DMS 273 (cell line): ENCODE measurements at regions not wholly inside any gene's neighbourhood (a gene's known extent, or its start where the extent isn't known, plus 50 kb on each side); places are given as distances from the start of the nearest gene placed in this dataset.

Experiments
- DNase-seq: peaks from one replicate; lab custom pipeline; 2025; ENCODE audit not compliant: unreplicated experiment; lab: John Stamatoyannopoulos, UW

- DNase-seq, result no peak
These were observed 334.7 kb upstream of the NR3C2 start for GRCh38 chr4:148776941-148777340.

DNA sequence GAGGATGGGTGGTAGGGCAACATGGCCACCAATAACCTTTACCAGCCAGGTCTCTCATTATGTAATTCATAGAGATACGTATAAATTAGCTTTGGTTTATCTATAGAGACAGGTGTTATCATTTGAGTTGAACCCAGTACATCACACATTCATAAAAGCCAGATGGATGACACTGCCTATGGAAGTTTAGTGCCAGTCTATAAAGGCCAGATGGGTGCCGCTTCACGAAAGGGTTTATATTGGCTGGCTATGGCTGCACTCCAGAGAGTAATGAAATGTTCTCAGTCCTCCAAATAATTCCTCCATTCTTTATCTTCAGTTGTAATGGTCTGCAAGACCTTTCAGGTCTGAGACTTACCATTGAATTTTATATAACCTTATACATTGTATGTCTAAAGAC lies 331.9 kb upstream of the NR3C2 start:
- DNase-seq, result no peak

DNA sequence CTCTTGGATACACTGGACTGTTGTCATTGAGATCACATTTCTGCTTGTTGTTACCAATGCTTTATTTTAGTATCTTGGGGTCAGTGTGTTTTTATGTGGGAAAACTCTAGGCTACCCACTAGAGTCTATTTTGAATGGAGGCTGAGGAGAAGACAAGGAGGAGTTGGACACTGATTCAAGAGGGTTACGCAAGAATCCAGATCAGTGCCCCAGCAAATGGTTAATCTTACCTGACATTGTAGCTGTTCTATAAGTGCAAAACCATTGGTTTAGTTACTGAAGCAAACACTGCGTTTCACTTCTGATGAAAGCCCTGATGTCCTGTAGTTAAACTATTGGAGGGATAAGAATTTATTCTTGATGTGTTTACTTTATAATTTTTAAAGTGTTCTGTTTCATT lies 331.1 kb upstream of the NR3C2 start:
- DNase-seq, result no peak

GRCh38 chr4:148770848-148771247 lies 328.6 kb upstream of the NR3C2 start:
- DNase-seq, result no peak

- DNase-seq, result no peak
These were observed 328.2 kb upstream of the NR3C2 start for GRCh38 chr4:148770377-148770776.

- DNase-seq, result no peak
These were observed 322.5 kb upstream of the NR3C2 start for GRCh38 chr4:148764720-148765119.

GRCh38 chr4:148757171-148757570 lies 315.0 kb upstream of the NR3C2 start:
- DNase-seq, result no peak

DNA sequence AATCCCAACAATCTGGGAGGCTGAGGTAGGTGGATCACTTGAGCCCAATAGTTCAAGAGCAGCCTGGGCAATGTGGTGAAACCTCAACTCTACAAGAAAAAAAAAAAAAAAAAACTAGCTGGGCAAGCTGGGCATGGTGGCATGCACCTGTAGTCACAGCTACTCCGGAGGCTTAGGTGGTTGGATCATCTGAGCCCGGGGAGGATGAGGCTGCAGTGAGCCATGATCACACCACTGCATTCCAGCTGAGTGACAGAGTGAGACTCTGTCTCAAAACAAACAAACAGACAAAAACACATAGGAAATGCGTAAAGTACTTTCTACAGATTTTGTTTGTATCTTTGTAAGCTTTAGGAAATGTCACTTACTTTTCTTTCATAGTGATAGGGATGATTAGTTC lies 307.2 kb upstream of the NR3C2 start:
- no peak for DNase-seq

- DNase-seq, result no peak
These were observed 305.6 kb upstream of the NR3C2 start for GRCh38 chr4:148747721-148748268.

DNA sequence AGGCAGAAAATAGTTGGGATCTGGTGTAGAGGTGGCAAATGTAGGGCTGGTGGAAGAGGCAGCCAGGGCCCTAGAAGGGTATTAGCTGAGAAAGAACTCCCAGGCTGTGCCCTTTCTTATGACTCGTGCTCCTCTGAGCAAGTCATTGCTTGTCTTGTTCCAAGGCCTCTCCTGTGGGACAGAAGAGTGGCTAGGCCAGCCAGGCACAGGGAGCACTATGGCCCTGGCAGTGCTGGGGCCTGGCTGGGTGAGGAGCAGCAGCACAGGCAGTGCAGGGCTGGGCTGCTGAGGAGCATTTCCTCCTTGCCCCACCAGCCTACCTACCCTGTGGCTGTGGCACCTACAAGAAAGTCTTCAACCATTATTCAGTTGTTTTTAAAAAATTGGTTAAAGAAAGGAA lies 298.5 kb upstream of the NR3C2 start:
- DNase-seq, result no peak

DNA sequence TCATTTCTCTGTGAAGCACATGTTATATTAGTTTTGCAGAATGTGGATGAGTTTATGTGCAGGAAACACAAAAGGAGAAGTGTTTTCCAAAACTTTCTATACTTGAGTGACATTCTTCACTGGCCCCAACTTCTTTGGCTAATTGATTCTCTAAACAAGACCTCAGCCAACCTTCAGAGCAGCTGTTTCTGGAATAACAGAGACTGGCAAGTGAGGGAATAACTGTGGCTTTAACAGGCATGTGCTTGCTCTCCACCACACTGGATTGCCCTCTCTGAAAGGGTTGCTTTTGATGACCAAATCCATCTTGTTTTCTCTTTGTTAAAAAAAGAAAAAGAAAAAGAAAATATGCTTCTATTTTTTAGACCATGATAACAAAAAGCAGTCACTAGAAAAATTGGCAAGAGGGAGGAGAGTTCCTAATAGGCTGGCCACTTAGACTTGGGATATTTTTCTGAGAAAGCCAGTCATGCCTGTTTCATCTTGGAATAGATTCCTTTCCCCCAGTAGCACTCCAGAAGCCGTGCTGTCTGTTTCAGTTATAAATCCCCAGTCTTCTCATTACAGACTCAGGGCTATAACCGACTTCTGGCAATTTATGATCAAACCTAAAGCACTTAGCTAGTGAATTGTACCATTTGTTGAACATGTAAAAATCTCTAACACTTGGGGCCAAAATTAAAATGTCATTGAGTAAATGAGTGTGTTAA lies 295.0 kb upstream of the NR3C2 start:
- no peak for DNase-seq

DNA sequence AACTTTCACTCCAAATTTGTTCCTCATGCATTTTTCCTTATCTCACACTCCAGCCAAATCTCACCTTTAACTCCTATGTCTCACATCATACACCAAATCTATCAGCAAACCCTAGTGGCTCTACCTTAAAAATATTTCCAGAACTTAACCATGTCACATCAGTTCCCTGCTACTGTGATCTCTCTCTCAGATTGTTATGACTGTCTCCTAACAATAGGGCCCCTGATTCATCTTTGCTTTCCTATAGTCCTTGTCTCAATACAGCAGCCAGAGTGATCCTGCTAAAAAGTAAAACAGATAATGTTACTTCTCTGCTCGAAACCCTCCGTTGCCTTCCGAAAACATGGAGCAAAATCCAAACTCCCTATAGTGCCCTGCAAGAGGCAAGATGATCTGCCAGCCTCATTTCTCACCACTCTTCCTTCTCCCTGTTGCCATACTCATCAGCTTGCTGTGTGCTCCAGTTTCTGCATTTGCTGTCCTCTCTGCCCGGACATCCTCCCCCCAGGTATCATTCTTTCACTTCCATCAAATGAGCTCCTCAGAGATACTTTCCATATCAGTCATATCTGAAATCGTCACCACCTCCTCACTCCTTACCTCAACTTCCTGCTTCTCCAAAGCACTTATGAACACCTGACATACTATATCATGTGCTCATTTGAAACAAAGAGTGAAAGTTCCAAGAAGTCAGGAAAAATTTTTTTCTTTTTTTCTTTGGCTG lies 293.4 kb upstream of the NR3C2 start:
- DNase-seq, result no peak

GRCh38 chr4:148730766-148731165 lies 288.6 kb upstream of the NR3C2 start:
- no peak for DNase-seq

DNA sequence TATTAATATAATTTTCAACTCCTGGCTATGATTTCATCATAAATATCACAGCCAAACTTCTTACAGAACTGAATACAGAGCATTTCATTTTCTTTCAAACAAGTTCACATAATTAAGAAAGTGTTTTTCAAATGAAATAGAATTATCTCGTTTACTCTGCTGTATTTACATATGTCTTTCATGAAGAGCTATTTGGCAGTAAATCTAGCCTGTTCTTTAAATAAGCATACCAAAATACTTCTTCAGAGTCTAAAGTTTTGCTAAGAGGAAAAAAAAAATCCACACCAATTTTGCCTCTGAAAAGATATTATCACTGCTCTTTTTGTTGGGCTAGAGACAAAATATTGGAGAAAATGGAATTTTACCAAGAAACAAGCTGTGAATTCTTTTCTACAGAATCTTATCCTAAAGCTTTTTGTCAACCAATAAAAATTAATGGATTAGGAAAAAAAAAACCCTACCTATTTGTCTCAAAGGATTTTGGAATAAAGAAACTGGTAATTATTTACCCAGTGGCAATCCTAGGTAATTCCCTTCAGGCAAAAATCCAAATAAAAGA lies 287.9 kb upstream of the NR3C2 start:
- DNase-seq, result no peak

DNA sequence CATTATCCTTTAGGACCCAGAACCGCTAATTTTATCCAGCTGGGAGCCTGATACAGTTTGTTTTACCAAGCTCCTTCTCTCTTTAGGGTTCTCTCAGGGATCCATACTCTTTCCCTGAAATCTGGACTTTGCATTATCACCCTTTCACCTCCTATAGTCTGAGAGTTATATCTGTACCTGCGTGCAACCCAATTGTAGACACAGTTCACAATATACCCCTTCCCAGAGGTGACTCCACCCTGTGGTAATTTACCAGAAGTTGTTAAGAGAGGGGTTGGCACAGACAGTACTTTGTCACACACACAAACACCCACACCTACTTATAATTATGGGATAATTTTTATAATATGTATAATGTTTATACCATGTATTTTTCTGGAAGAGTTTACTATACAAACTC lies 275.8 kb upstream of the NR3C2 start:
- DNase-seq, result no peak

DNA sequence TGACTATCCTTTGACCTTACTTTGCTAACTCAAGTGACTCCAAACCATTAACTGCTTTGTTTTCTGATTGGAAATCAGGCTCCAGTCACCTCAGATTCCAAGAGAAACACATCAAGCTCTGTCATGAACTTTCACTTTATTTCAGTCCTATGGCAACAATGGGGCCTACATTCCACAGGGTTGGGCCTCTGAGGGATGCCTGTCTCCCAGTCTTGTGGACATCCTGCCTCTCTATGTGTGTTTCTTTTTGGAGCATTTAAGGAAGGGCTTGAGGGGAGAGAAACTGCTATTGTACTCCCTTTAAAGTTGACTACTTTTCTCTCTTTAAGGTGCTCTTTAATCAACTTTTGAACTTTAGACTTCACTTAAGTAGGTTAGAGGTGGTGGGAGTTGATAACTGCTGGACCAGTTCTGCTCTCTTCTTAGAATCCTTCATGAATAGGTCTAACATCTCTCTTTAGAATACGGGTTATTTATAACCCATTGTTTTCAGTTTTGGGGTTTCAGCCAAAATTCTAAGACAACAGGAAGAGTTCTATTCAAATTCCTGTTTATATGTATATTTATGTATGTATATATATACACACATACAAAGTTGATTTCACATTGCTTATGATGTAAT lies 274.3 kb upstream of the NR3C2 start:
- no peak for DNase-seq

- DNase-seq, result no peak
These were observed 262.1 kb upstream of the NR3C2 start for GRCh38 chr4:148704291-148704690.

GRCh38 chr4:148694702-148695101 lies 252.5 kb upstream of the NR3C2 start:
- DNase-seq, result no peak

DNA sequence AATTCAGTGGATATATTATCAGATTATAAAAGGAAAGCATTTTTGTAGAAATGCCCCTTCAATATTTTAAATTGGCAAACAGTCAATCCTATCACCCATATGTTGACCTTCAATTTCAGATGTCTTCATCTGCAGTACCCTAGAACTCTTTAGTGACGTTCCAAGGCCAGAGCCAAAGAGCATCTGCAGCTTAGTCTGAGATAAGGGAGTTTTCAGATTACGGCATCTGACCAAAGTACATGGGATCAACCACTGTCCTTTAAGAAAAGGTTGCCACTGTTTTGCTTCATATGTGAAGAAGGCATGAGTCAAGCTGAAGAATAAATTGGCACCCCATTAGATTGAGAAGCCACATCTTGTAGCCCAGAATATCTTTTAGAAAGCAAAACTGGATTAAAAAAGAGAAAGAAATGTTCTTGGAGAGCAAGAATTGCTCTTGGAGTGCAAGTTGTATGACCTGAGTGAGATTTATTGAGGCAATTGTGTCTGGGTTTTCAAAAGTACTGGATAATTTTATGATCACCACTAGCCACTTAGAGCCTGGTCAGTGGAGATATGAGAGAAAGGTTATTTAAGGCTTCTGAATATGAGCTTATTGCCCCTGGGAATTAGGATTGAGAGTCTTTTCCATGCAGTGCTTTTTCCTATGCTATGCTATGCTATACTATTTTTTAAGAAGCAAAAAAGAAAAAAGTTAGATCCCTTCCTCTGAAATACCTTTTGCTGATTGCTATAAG lies 251.9 kb upstream of the NR3C2 start:
- no peak for DNase-seq

DNA sequence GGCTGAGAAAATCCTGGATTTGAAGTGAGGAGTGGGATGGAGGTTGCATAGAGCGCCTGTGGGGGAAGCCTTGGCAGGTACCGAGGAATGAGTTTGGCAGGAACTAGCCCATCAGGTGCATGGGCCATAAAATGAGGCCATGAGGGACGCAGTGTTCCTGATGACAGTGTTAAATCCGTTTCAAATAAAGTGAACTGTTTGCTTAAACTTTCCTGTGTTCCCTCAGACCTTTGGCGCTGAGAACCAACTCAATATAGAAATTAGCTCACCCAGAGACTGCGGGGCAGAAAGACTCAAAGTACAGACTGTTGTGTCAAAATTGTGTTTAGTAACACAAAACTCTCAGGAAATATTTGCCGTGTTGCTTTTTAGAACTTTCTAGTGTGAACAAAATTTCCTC lies 250.0 kb upstream of the NR3C2 start:
- no peak for DNase-seq

GRCh38 chr4:148686449-148686848 lies 244.2 kb upstream of the NR3C2 start:
- no peak for DNase-seq
